ENCODE measurements at regions not wholly inside any gene's neighbourhood (a gene's known extent, or its start where the extent isn't known, plus 50 kb on each side); places are given as distances from the start of the nearest gene placed in this dataset.
"Not testable (repeated sequence)": the region's sequence is repeated elsewhere in the genome, so short reads cannot be mapped to it uniquely, and the experiment has no call there.

DNA sequence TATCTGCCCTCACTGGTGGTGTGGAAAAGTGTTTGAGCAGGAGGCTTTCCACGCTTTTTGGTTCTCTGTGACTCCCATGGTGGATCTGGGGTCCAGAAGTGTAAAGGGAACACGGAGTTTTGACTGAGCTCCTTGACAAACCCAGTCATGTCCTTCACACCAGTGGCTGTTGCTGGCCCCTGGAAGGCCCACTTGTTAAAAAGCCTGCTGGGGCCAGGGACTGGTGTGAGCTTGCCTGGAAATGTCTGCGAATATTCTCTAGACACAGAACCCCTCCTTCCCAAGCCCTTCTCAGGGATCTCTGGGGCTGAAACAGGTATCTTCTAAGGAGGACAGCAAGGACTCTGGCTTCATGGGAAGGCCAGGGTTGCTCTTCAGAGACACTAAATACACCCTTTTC is 343.0 kb downstream of the TCERG1L start:
- DNase-seq (ENCODE audit: low read depth), result no peak

DNA sequence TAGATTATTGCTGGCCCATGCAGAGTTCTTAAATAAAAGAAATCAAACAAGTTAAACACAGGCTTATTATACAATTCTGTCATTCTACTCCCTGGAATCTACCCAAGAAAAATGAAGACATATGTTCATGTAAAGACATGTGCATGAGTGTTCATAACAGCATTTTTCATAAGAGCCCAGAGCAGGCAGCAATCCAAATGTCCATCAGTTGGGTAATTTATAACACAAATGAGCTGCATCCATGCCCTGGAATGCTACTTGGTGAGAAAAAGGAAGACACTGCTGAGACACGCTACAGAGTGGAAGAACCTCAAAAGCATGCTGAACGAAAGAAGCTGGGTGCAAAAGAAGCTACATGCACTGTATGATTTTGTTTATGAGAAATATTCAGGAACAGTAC is 342.6 kb downstream of the TCERG1L start:
- DNase-seq (ENCODE audit: low read depth), result no peak

DNA sequence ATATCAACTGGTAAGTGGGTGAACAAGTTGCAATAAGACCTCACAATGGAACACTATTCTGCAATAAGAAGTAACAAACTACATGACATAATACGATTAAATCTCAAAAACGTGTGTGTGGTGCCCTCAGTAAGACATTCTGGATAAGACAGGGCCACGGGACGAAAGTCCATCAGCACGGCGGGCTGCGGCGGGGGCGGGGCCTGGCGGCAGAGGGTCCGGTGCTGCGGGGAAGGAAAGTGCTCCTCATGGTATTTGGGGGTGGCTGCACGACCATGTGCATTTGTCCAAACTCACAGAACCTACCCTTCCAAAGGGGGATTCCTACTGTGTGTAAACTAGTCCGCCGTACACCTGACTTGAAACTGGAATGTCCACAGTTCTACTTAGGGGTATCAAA is 341.8 kb downstream of the TCERG1L start:
- no peak for DNase-seq (ENCODE audit: low read depth)

- no peak for DNase-seq (ENCODE audit: low read depth)
Measured at GRCh38 chr10:130970341-130971122, 341.0 kb downstream of the TCERG1L start.

DNA sequence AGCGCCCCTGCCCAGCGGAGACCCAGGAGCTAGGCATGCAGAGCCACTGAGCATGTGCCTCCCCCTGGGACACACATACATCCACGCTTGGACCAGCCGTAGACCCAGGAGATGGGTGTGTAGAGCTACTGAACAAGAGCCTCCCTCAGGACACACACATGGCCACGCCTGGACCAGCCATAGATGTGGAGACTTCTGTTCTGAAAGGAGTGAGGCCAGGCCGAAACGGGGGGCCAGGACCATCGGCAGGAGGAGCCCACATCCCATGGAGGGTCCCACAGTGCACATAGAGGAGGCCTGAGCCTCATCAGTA is 340.4 kb downstream of the TCERG1L start:
- DNase-seq (ENCODE audit: low read depth), result no peak

DNA sequence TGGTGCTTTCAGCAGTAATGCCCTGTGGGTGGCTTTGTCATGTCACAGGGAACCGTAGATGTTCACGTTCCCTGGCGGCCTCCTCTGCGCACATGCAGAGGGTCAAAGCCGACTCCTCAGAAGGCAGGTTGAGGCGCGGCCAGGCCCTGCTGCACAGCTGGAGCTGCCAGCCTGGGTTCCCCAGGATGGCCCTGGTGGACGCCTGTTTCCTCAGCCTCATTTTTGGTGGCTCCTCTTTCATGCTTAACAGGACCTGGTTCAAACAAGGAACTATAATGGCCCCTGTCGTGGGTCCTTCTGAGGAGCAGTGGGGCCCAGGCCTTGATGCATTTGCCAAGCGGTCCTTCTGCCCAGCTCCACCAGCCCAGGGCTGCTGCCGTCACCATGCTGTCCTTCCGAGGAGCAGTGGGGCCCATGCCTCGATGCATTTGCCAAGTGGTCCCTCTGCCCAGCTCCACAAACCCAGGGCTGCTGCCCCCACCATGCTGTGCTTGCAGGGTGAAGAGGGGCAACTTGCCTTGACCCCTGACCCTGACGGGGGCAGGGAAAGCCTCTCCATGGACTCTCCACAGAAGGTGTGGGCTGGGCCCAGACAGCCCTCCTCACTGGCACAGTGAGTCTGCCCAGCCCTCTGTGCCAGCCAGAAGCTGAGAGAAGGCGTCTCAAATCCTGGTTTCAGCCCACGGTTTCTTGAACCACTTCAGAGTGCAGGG is 338.2 kb downstream of the TCERG1L start:
- no peak for DNase-seq (ENCODE audit: low read depth)

- DNase-seq (ENCODE audit: low read depth), result no peak
Measured at GRCh38 chr10:130974166-130974565, 337.4 kb downstream of the TCERG1L start.

- not testable (repeated sequence) for DNase-seq (ENCODE audit: low read depth)
Measured at GRCh38 chr10:130975351-130975750, 336.2 kb downstream of the TCERG1L start.

DNA sequence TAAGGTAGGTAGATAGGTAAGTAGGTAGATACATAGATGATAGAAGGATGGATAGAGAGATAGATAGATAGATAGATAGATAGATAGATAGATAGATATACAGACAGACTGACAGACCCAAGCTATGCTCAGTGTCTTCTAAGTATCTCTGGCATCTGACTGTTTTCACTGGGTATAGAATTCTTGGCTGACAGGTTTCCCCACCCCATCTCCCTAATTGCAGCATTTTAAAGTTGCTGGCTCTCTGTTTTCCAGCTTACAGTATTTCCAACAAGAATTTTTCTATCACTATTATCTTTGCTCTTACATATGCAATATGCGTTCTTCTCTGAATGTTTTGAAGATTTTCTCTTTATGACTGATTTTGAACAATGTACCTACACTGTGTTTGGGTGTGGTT is 328.7 kb downstream of the TCERG1L start:
- no peak for DNase-seq (ENCODE audit: low read depth)

- no peak for DNase-seq (ENCODE audit: low read depth)
Measured at GRCh38 chr10:130983749-130984148, 327.8 kb downstream of the TCERG1L start.

GRCh38 chr10:130984686-130985085 is 326.8 kb downstream of the TCERG1L start:
- no peak for DNase-seq (ENCODE audit: low read depth)

GRCh38 chr10:130985158-130985753 is 326.3 kb downstream of the TCERG1L start:
- no peak for DNase-seq (ENCODE audit: low read depth)

DNA sequence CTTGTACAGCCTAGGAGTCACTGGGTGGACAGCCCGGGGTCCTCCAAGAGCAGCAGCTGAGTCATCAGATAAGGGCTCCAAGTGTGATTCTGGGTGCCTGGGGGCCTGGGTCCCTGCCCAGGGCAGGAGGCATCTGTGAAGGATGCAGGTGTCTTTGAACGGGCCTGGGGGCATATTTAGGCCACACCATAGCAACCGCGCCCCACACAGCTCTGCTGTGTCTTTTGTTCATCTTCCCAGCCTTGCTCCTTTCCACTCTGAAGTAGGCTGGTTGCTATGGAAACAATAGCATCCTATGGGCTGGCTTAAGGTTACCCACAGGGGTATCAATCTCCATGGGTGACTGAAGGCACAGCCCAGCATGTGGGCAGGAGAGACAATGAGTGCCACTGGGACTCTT is 324.7 kb downstream of the TCERG1L start:
- DNase-seq (ENCODE audit: low read depth), result no peak

- no peak for DNase-seq (ENCODE audit: low read depth)
Measured at GRCh38 chr10:130987401-130987800, 324.1 kb downstream of the TCERG1L start.

DNA sequence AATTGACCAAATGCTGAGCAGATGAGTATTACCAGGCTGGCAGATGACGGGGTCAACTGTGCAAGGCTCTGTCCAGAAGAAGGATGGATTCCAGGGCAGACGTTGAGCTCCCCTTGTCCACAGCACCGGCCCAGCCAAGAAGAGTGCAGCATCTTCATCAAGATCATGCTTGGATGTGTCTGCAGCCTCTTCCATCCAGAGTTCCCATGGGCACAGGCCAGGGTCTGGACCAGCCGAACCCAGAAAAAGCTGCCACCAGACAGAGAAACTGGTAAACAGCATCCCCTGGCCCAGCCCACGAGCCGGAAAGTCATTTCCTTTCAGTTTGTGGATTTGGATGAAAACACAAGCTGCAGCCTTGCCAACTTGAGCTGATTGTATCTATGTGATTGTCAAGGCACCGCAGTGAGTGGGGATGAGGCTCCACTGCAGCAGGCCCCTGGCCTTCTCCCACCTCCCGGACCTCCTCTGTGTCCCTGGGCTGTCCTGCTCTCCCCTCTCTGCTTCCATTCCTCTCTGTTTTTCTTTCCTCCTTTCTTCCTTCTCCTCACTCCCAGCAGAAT is 321.8 kb downstream of the TCERG1L start:
- DNase-seq (ENCODE audit: low read depth), result no peak

DNA sequence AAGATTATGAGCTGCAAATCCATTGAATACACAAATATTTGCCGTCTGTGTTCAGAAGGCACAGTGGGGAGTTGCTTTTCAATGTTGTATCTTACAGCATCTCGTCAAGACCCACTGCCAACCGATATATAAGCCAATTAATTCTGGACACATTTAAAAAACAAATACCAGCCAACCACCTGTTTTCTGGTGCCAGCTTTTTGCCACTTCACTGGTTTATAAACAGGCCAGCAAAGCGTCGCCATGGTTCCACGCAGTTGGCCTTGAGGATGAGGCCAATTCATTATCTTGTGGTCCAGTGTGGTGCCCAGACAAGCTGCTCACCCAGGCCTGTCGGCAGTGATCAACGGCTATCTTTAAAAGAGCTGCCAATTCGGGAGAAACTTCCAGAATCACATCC is 321.0 kb downstream of the TCERG1L start:
- no peak for DNase-seq (ENCODE audit: low read depth)

- no peak for DNase-seq (ENCODE audit: low read depth)
Measured at GRCh38 chr10:130992802-130993523, 318.6 kb downstream of the TCERG1L start.

GRCh38 chr10:130993612-130994011 is 317.9 kb downstream of the TCERG1L start:
- DNase-seq (ENCODE audit: low read depth), result no peak

DNA sequence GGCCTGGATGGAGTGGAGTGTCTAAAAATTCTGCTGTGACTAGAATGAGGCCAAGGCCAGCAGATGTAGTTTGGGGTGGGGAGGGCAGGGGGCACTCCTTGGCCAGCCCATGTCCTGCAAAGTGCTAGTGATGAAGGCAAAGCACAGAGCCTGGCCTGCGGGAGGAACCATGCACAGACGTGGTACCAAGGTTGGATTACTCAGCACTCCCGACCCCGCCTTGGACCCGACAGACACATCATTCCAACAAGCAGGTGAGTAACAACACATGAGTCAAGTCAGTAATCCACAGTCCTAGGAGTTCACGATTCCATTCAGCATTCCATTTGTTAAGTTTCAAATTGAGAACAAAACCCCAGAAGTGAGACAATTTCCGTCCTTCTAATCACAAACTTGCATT is 317.3 kb downstream of the TCERG1L start:
- no peak for DNase-seq (ENCODE audit: low read depth)

- DNase-seq (ENCODE audit: low read depth), result no peak
Measured at GRCh38 chr10:130994845-130995244, 316.7 kb downstream of the TCERG1L start.

DNA sequence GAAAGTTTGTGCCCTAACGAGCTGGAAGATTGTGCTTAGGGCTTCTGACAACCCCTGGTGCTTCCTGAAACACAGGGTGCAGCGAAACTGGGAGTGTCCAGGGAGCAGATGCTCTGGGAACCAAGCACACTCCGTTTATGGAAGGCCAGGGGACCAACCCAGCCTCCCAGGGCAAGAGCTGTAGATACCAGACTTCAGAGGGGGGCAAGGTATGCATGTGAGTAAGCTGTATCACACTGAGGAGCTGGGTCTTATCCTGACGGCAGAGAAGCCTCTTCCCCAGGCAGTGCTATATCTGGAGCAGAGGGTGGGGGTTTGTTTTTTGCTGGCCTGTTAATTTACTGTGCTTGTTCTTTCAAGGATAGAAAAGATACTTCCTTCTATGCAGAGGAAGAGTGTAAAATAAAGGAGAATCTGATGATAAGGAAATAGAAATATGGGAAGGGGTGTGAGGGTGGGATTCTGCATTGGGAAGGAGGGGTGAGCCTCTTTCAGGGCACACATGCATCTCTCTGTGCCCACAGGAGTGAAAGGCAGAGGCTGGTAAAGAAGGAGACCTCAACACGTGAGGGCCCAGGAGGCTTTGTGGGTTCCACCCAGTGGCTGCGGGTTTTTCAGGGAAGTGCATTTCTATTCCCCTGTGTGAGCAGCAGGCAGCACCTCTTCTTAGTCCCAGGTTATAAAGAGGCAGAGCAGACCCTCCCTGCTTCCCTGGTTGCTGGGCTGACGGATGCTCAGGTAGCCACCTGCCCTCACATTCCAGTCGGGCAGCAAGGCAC is 314.1 kb downstream of the TCERG1L start:
- no peak for DNase-seq (ENCODE audit: low read depth)

GRCh38 chr10:130998046-130998435 is 313.5 kb downstream of the TCERG1L start:
- DNase-seq (ENCODE audit: low read depth), result no peak

All from fibroblast of gingiva (primary cell).